Liver (tissue), 8 donors: ENCODE measurements at regions not wholly inside any gene's neighbourhood (a gene's known extent, or its start where the extent isn't known, plus 50 kb on each side); places are given as distances from the start of the nearest gene placed in this dataset.

Experiments
- DNase-seq: peaks from one replicate; pipeline ENCODE4 v3.0.0-alpha.2; 2017; ENCODE audit warnings: low spot score
- H3K27ac ChIP-seq, 2 donors: one replicate each; pipeline ENCODE4 v1.7.0; 2013; ENCODE audit warnings: inconsistent platforms in 2 of 2, low read length in 2 of 2, control low read depth in 1 of 2, low read depth in 1 of 2, mild to moderate bottlenecking in 1 of 2
- H3K27me3 ChIP-seq, 4 donors: one replicate each; pipeline versions ENCODE4 v1.6.1 to v1.7.0; 2013; ENCODE audit warnings: low read length in 3 of 4, inconsistent platforms in 1 of 4, mild to moderate bottlenecking in 1 of 4, moderate library complexity in 1 of 4; ENCODE audit not compliant: control insufficient read depth in 4 of 4, insufficient read depth in 4 of 4
- H3K36me3 ChIP-seq, 4 donors: one replicate each; pipeline versions ENCODE4 v1.6.1 to v1.7.0; 2013; ENCODE audit warnings: low read length in 3 of 4, mild to moderate bottlenecking in 3 of 4, low read depth in 1 of 4, moderate library complexity in 1 of 4; ENCODE audit not compliant: control insufficient read depth in 4 of 4, insufficient read depth in 3 of 4
- H3K4me1 ChIP-seq, 4 donors: one replicate each; pipeline versions ENCODE4 v1.6.1 to v1.7.0; 2013; ENCODE audit warnings: low read length in 3 of 4, mild to moderate bottlenecking in 3 of 4, moderate library complexity in 1 of 4; ENCODE audit not compliant: control insufficient read depth in 4 of 4, insufficient read depth in 4 of 4
- H3K4me3 ChIP-seq, 3 donors: one replicate each; pipeline versions ENCODE4 v1.6.1 to v1.7.0; 2013; ENCODE audit warnings: low read length in 3 of 3, control low read depth in 1 of 3, low read depth in 1 of 3, mild to moderate bottlenecking in 1 of 3
- H3K9ac ChIP-seq, 2 donors: one replicate each; pipeline ENCODE4 v1.7.0; 2013; ENCODE audit warnings: low read length in 2 of 2, mild to moderate bottlenecking in 2 of 2, moderate library complexity in 2 of 2, control low read depth in 1 of 2, low read depth in 1 of 2
- H3K9me3 ChIP-seq, 4 donors: one replicate each; pipeline versions ENCODE4 v1.6.1 to v1.7.0; 2013; ENCODE audit warnings: low read length in 3 of 4; ENCODE audit not compliant: control insufficient read depth in 4 of 4
- ATF3 ChIP-seq: IDR thresholded peaks from 2 replicates; pipeline ENCODE4 v1.6.1; 2016; ENCODE audit warnings: antibody characterized with exemption
- CTCF ChIP-seq: fragments of 150-350 bp; IDR thresholded peaks from 2 replicates; pipeline ENCODE4 v1.5.1; 2017; ENCODE audit warnings: improper control_type of control experiment, low read depth, low read length; ENCODE audit not compliant: missing input control
- EGR1 ChIP-seq, 2 donors: IDR thresholded peaks; 2 replicates each; pipeline ENCODE4 v1.6.1; 2016 to 2018; ENCODE audit warnings: antibody characterized with exemption in 2 of 2, low read depth in 2 of 2
- FOXA1 ChIP-seq: IDR thresholded peaks from 2 replicates; pipeline ENCODE4 v1.6.1; 2016; ENCODE audit warnings: antibody characterized with exemption
- FOXA2 ChIP-seq: IDR thresholded peaks from 2 replicates; pipeline ENCODE4 v1.6.1; 2016; ENCODE audit warnings: antibody characterized with exemption
- GABPA ChIP-seq, 2 donors: IDR thresholded peaks in 1 of 2; conservative IDR thresholded peaks in 1 of 2; 2 replicates each; pipeline ENCODE4 v1.6.1; 2016; ENCODE audit warnings: antibody characterized with exemption in 2 of 2, mild to moderate bottlenecking in 1 of 2, moderate library complexity in 1 of 2
- HNF4A ChIP-seq, 2 donors: conservative IDR thresholded peaks; 2 replicates each; pipeline ENCODE4 v1.6.1; 2016; ENCODE audit warnings: antibody characterized with exemption in 2 of 2, mild to moderate bottlenecking in 2 of 2
- HNF4G ChIP-seq: IDR thresholded peaks from 2 replicates; pipeline ENCODE4 v1.6.1; 2016; ENCODE audit warnings: antibody characterized with exemption
- JUND ChIP-seq, 2 donors: IDR thresholded peaks; 2 replicates each; pipeline ENCODE4 v1.6.1; 2016; ENCODE audit warnings: antibody characterized with exemption in 2 of 2
- MAX ChIP-seq: IDR thresholded peaks from 2 replicates; pipeline ENCODE4 v1.6.1; 2016; ENCODE audit warnings: antibody characterized with exemption
- NR2F2 ChIP-seq: IDR thresholded peaks from 2 replicates; pipeline ENCODE4 v1.6.1; 2016; ENCODE audit warnings: antibody characterized with exemption
- RAD21 ChIP-seq, 2 donors: IDR thresholded peaks; 2 replicates each; pipeline ENCODE4 v1.6.1; 2016; ENCODE audit warnings: antibody characterized with exemption in 2 of 2, mild to moderate bottlenecking in 2 of 2
- REST ChIP-seq: IDR thresholded peaks from 2 replicates; pipeline ENCODE4 v1.6.1; 2016; ENCODE audit warnings: antibody characterized with exemption, mild to moderate bottlenecking
- RXRA ChIP-seq, 2 donors: IDR thresholded peaks; 2 replicates each; pipeline ENCODE4 v1.6.1; 2017 to 2018; ENCODE audit warnings: antibody characterized with exemption in 2 of 2, mild to moderate bottlenecking in 1 of 2
- SP1 ChIP-seq: IDR thresholded peaks from 2 replicates; pipeline ENCODE4 v1.6.1; 2018; ENCODE audit warnings: antibody characterized with exemption, mild to moderate bottlenecking
- TAF1 ChIP-seq: conservative IDR thresholded peaks from 2 replicates; pipeline ENCODE4 v1.6.1; 2016; ENCODE audit warnings: antibody characterized with exemption, mild to moderate bottlenecking
- YY1 ChIP-seq: IDR thresholded peaks from 2 replicates; pipeline ENCODE4 v1.6.1; 2016; ENCODE audit warnings: antibody characterized with exemption, mild to moderate bottlenecking
- ZBTB33 ChIP-seq: IDR thresholded peaks from 2 replicates; pipeline ENCODE4 v1.6.1; 2016; ENCODE audit warnings: antibody characterized with exemption
- WGBS: extraction: QIAGEN DNeasy Blood & Tissue Kit; methylation state at CpG from one replicate; pipeline ENCODE4 v1.1.7; 2013; 5-methylcytosine and 5-hydroxymethylcytosine counted together
- donor health status: healthy.
- donor health status: healthy.
- donor health status: healthy.
- donor health status: healthy.
- donor health status: healthy.

GRCh38 chr1:61570191-61570590 is 154.8 kb downstream of the TM2D1 start:
- H3K36me3 ChIP-seq: no peaks in the 10 kb centered on the region
- no peak overlapping the region for H3K9ac ChIP-seq
- peaks cover 9 to 13% (median 11%) of the 10 kb centered on the region in 4 donors for H3K9me3 ChIP-seq
- H3K27me3 ChIP-seq: no peaks in the 10 kb centered on the region
- WGBS: 73% methylated on average over 1 of the region's 1 CpG
- no peaks in the 10 kb centered on the region for H3K4me1 ChIP-seq
- no peak for DNase-seq
- TF ChIP-seq YY1: no peak
- TF ChIP-seq FOXA1: no peak
- TF ChIP-seq TAF1: no peak
- no peak for TF ChIP-seq HNF4G
- TF ChIP-seq NR2F2: no peak
- no peak for TF ChIP-seq HNF4A (conservative IDR thresholded peaks at IDR 0.05)
- no peak for TF ChIP-seq EGR1 (IDR thresholded peaks at IDR 0.05; ENCODE audit: low read depth in 2 of 2)
- TF ChIP-seq REST: no peak
- no peak for TF ChIP-seq RXRA (IDR thresholded peaks at IDR 0.05)
- no peak for TF ChIP-seq SP1
- TF ChIP-seq MAX: no peak
- no peak for TF ChIP-seq RAD21 (IDR thresholded peaks at IDR 0.05)
- TF ChIP-seq ZBTB33: no peak
- no peak for TF ChIP-seq GABPA (IDR thresholded peaks at IDR 0.05 in 1 of 2, conservative IDR thresholded peaks at IDR 0.05 in 1 of 2)
- no peak for TF ChIP-seq CTCF
- no peak for TF ChIP-seq FOXA2
- TF ChIP-seq ATF3: no peak
- no peak for TF ChIP-seq JUND (IDR thresholded peaks at IDR 0.05)
- H3K4me3 ChIP-seq: no peak overlapping the region
- no peak overlapping the region for H3K27ac ChIP-seq

GRCh38 chr1:61569303-61569621 is 155.7 kb downstream of the TM2D1 start:
- H3K4me3 ChIP-seq: no peak overlapping the region
- H3K27ac ChIP-seq: no peak overlapping the region
- H3K36me3 ChIP-seq: no peaks in the 10 kb centered on the region
- no peak for DNase-seq
- no peak overlapping the region for H3K9ac ChIP-seq
- H3K4me1 ChIP-seq: no peaks in the 10 kb centered on the region
- no peaks in the 10 kb centered on the region for H3K27me3 ChIP-seq
- 61% methylated on average over 2 of the region's 2 CpGs for whole genome bisulfite sequencing
- H3K9me3 ChIP-seq: peaks cover 9 to 13% (median 11%) of the 10 kb centered on the region in 4 donors
- TF ChIP-seq JUND (IDR thresholded peaks at IDR 0.05) (no peak), HNF4A (conservative IDR thresholded peaks at IDR 0.05) (no peak), GABPA (IDR thresholded peaks at IDR 0.05 in 1 of 2, conservative IDR thresholded peaks at IDR 0.05 in 1 of 2) (no peak), REST (no peak), FOXA1 (no peak), CTCF (no peak)
